Gastrocnemius medialis (tissue), 4 donors: ENCODE measurements at regions not wholly inside any gene's neighbourhood (a gene's known extent, or its start where the extent isn't known, plus 50 kb on each side); places are given as distances from the start of the nearest gene placed in this dataset.
"Not testable (repeated sequence)": the region's sequence is repeated elsewhere in the genome, so short reads cannot be mapped to it uniquely, and the experiment has no call there.

Source experiments
- ATAC-seq, 2 donors: fragments of 150-250 bp; one replicate each; pipeline ENCODE4 v1.9.1; 2016
- DNase-seq, 2 donors: peaks; one replicate each; pipeline ENCODE4 v3.0.0-alpha.2; 2019
- H3K27ac ChIP-seq, 4 donors: fragments of 200-600 bp; sonication (generic); 1 replicate in 1 of 4; 2 replicates in 3 of 4; pipeline ENCODE4 v1.5.1; 2016 to 2018; ENCODE audit warnings: mild to moderate bottlenecking in 2 of 4, moderate library complexity in 1 of 4
- H3K27me3 ChIP-seq, 3 donors: fragments of 200-600 bp; sonication (generic) in 2 of 3; 1 replicate in 1 of 3; 2 replicates in 2 of 3; pipeline versions ENCODE4 v1.5.1 to v1.6.0; 2016 to 2019; ENCODE audit warnings: mild to moderate bottlenecking in 1 of 3, moderate library complexity in 1 of 3
- H3K36me3 ChIP-seq, 2 donors: fragments of 200-600 bp; sonication (generic) in 1 of 2; one replicate each; pipeline ENCODE4 v1.5.1; 2017 to 2018
- H3K4me1 ChIP-seq, 2 donors: fragments of 200-600 bp; sonication (generic) in 1 of 2; one replicate each; pipeline ENCODE4 v1.5.1; 2016 to 2017; ENCODE audit warnings: mild to moderate bottlenecking in 2 of 2
- H3K4me3 ChIP-seq, 4 donors: fragments of 200-600 bp; sonication (generic) in 3 of 4; 1 replicate in 1 of 4; 2 replicates in 3 of 4; pipeline ENCODE4 v1.5.1; 2016 to 2019; ENCODE audit warnings: mild to moderate bottlenecking in 2 of 4
- H3K9me3 ChIP-seq, 3 donors: fragments of 200-600 bp; sonication (generic) in 2 of 3; 1 replicate in 1 of 3; 2 replicates in 2 of 3; pipeline ENCODE4 v1.5.1; 2016 to 2019
- CTCF ChIP-seq, 5 experiments: fragments of 450-650 bp in 3 of 5; fragments of 200-600 bp in 2 of 5; sonication (generic) in 2 of 5; IDR thresholded peaks in 4 of 5; conservative IDR thresholded peaks in 1 of 5; 1 replicate in 4 of 5; 2 replicates in 1 of 5; pipeline ENCODE4 v1.5.1; 2016 to 2019; ENCODE audit warnings: antibody characterized with exemption in 5 of 5, mild to moderate bottlenecking in 3 of 5, moderate library complexity in 3 of 5
- POLR2A ChIP-seq, 2 donors: fragments of 450-650 bp; IDR thresholded peaks; one replicate each; pipeline ENCODE4 v1.6.1; 2017; ENCODE audit warnings: antibody characterized with exemption in 2 of 2, mild to moderate bottlenecking in 2 of 2, moderate library complexity in 2 of 2
- in situ Hi-C, 4 donors: fragments of 200-750 bp; cut with MboI; loops; one replicate each; pipeline versions ENCODE4 v1.15.0 to v1.8.0; 2017; ENCODE audit warnings: low sequenced_read_pairs in 4 of 4
- intact Hi-C: fragments of 100-400 bp; cut with DNase I; formaldehyde crosslinking; loops from one replicate; pipeline ENCODE4 v1.15.1; 2023; ENCODE audit warnings: low total_unique reads

GRCh38 chr1:208479435-208479834 lies 235.3 kb upstream of the PLXNA2 start:
- Histone ChIP-seq H3K4me3 (no peak overlapping the region), H3K4me1 (peaks cover 3 to 6% of the 10 kb centered on the region in 2 donors), H3K27me3 (no peaks in the 10 kb centered on the region), H3K27ac (no peak overlapping the region), H3K9me3 (no peaks in the 10 kb centered on the region), H3K36me3 (no peaks in the 10 kb centered on the region)
- in situ Hi-C loops (no loop called here), intact Hi-C loops (no loop called here)
- no peak for TF ChIP-seq POLR2A (IDR thresholded peaks at IDR 0.05)
- no peak for TF ChIP-seq CTCF (IDR thresholded peaks at IDR 0.05 in 4 of 5, conservative IDR thresholded peaks at IDR 0.05 in 1 of 5)
- ATAC-seq (no peak), DNase-seq (no peak)

- DNase-seq (no peak), ATAC-seq (no peak)
- intact Hi-C loops: no loop called here
- H3K36me3 ChIP-seq: no peaks in the 10 kb centered on the region
- H3K9me3 ChIP-seq: no peaks in the 10 kb centered on the region
- H3K4me3 ChIP-seq: no peak overlapping the region
- in situ Hi-C loops: no loop called here
- no peaks in the 10 kb centered on the region for H3K4me1 ChIP-seq
- H3K27me3 ChIP-seq: no peaks in the 10 kb centered on the region
- no peak for TF ChIP-seq CTCF (IDR thresholded peaks at IDR 0.05 in 4 of 5, conservative IDR thresholded peaks at IDR 0.05 in 1 of 5)
- H3K27ac ChIP-seq: no peak overlapping the region
These were observed 241.3 kb upstream of the PLXNA2 start for GRCh38 chr1:208485512-208485911.

- Histone ChIP-seq H3K27ac (no peak overlapping the region), H3K9me3 (no peaks in the 10 kb centered on the region), H3K4me1 (no peaks in the 10 kb centered on the region), H3K36me3 (no peaks in the 10 kb centered on the region), H3K27me3 (no peaks in the 10 kb centered on the region), H3K4me3 (no peak overlapping the region)
- ATAC-seq: no peak
- intact Hi-C loops (no loop called here), in situ Hi-C loops (no loop called here)
- no peak for DNase-seq
- no peak for TF ChIP-seq POLR2A (IDR thresholded peaks at IDR 0.05)
- TF ChIP-seq CTCF (IDR thresholded peaks at IDR 0.05 in 4 of 5, conservative IDR thresholded peaks at IDR 0.05 in 1 of 5): no peak
These were observed 242.5 kb upstream of the PLXNA2 start for GRCh38 chr1:208486677-208487076.

GRCh38 chr1:208488432-208488831 lies 244.2 kb upstream of the PLXNA2 start:
- H3K9me3 ChIP-seq, ATAC-seq, H3K4me3 ChIP-seq, H3K36me3 ChIP-seq, intact Hi-C loops, H3K27me3 ChIP-seq, DNase-seq, in situ Hi-C loops, H3K4me1 ChIP-seq, H3K27ac ChIP-seq: not testable (repeated sequence)

GRCh38 chr1:208496467-208497371 lies 252.5 kb upstream of the PLXNA2 start:
- in situ Hi-C loops (no loop called here), intact Hi-C loops (no loop called here)
- Histone ChIP-seq H3K36me3 (no peaks in the 10 kb centered on the region), H3K27me3 (no peaks in the 10 kb centered on the region), H3K27ac (no peak overlapping the region), H3K4me1 (no peaks in the 10 kb centered on the region), H3K9me3 (no peaks in the 10 kb centered on the region), H3K4me3 (no peak overlapping the region)
- DNase-seq: no peak
- TF ChIP-seq POLR2A (IDR thresholded peaks at IDR 0.05) (no peak), CTCF (IDR thresholded peaks at IDR 0.05 in 4 of 5, conservative IDR thresholded peaks at IDR 0.05 in 1 of 5) (no peak)
- ATAC-seq: no peak
